Omental fat pad (tissue), 3 donors: ENCODE measurements at regions not wholly inside any gene's neighbourhood (a gene's known extent, or its start where the extent isn't known, plus 50 kb on each side); places are given as distances from the start of the nearest gene placed in this dataset.

ENCODE experiments used
- ATAC-seq: fragments of 150-250 bp; one replicate; pipeline ENCODE4 v1.9.1; 2016; ENCODE audit warnings: mild to moderate bottlenecking, moderate library complexity; ENCODE audit not compliant: low FRiP score
- DNase-seq: peaks from one replicate; pipeline ENCODE4 v3.0.0-alpha.2; 2019; ENCODE audit warnings: low spot score
- TF ChIP-seq, protein P1 (sequence below), 3 donors: fragments of 450-650 bp; IDR thresholded peaks; one replicate each; pipeline ENCODE4 v1.5.1; 2016 to 2017; ENCODE audit warnings: antibody characterized with exemption in 3 of 3, mild to moderate bottlenecking in 3 of 3, moderate library complexity in 2 of 3

- TF ChIP-seq, protein P1, sequence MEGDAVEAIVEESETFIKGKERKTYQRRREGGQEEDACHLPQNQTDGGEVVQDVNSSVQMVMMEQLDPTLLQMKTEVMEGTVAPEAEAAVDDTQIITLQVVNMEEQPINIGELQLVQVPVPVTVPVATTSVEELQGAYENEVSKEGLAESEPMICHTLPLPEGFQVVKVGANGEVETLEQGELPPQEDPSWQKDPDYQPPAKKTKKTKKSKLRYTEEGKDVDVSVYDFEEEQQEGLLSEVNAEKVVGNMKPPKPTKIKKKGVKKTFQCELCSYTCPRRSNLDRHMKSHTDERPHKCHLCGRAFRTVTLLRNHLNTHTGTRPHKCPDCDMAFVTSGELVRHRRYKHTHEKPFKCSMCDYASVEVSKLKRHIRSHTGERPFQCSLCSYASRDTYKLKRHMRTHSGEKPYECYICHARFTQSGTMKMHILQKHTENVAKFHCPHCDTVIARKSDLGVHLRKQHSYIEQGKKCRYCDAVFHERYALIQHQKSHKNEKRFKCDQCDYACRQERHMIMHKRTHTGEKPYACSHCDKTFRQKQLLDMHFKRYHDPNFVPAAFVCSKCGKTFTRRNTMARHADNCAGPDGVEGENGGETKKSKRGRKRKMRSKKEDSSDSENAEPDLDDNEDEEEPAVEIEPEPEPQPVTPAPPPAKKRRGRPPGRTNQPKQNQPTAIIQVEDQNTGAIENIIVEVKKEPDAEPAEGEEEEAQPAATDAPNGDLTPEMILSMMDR (IDR thresholded peaks at IDR 0.05): no peak
- no peak for DNase-seq
- no peak for ATAC-seq
Observed at GRCh38 chrX:69085151-69085550, 80.1 kb downstream of the PJA1 start.

DNA sequence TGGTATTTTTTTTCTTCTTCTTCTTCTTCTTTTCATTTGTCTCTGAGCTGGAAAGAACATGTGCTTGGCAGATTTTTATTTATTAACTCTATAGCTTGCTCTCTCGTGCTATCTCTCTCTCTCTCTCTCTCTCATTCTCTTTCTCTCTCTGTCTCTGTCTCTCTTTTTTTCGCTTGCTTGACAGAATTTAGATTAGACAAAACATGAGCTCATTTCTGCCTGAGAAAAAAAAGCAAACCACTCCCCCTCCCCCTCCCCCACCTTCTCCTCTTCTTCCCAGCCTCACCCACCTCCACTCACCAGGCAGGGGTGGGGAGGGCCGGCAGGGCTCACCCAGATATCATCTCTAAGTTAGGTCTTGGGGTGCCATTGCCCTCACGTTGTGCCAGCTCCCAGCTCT, 81.5 kb downstream of the PJA1 start:
- TF ChIP-seq, protein P1 (IDR thresholded peaks at IDR 0.05): no peak
- ATAC-seq (no peak), DNase-seq (no peak)

GRCh38 chrX:69083361-69083760, 81.9 kb downstream of the PJA1 start:
- no peak for ATAC-seq
- TF ChIP-seq, protein P1 (IDR thresholded peaks at IDR 0.05): no peak
- no peak for DNase-seq

DNA sequence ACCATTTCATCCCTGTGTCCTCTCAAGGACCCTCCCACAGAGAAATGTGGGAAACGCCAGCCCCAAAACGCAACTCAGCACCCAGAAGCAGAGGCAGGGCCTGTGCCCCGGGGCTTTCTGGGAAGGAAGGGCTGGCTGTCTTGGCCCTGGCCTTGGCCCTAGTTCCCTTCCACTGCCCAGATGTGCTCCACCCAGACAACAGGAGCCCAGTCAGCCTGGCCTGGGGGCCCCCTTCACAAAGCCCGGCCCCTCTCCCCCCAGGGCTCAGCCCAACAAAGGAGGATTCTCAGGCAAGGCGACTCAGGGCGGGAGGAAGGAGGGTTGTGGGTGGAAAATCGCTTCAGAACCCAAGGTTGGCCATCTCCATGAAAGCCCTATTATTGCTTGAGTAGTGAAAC, 82.5 kb downstream of the PJA1 start:
- ATAC-seq (no peak), DNase-seq (no peak)
- TF ChIP-seq, protein P1 (IDR thresholded peaks at IDR 0.05): no peak

- no peak for ATAC-seq
- TF ChIP-seq, protein P1 (IDR thresholded peaks at IDR 0.05): no peak
- no peak for DNase-seq
Observed at GRCh38 chrX:69082055-69082752, 83.0 kb downstream of the PJA1 start.

DNA sequence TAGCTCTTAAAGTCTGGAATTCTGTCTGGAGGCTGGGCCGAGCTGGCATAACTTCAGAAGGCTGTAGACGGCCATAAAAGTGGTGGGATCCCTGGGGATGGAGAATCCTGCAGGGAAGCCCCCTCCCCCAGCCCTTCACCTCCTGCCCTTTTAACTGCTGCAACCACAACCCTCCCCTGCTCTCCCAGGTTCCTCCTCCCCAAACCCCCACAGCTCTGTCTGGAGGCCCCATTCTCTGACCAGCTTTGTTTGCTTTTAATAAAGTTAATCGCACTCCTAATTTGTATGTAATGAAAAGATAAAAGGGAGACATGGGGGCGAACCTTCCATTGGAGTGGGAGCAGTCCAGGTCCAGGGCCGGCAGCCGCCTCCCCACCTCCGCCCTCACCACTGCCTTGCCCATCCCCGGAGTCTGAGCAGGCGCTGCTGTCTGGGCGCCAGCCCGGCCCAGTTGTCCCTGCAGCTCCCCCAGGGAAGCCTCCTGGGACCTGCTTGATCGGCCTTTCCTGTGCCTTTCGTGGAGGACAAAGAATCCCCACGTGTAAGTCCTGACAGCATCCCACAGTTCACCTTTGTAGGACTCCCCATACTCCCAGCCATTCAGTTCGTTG, 84.3 kb downstream of the PJA1 start:
- TF ChIP-seq, protein P1 (IDR thresholded peaks at IDR 0.05): no peak
- DNase-seq (no peak), ATAC-seq (no peak)

DNA sequence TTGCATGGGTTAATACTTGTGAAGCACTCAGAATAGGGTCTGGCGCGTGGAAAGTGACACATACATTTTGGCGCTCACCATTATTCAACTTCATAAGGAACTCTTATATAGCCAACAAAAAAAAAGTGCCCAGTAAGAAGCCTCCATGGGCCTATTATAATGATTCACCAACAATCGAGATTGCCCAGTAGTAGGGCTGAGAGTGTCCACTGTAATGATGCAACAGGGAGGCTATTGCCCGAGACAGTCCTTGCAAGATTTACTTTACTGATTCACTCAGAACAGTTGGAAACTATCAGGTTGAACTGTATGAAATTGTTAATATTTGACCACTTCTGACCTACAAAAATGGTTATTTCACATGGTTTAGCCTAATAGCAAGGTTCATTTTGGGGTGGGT, 86.0 kb downstream of the PJA1 start:
- ATAC-seq: no peak
- TF ChIP-seq, protein P1 (IDR thresholded peaks at IDR 0.05): no peak
- DNase-seq: no peak
